ENCODE measurements at regions not wholly inside any gene's neighbourhood (a gene's known extent, or its start where the extent isn't known, plus 50 kb on each side); places are given as distances from the start of the nearest gene placed in this dataset.

- DNase-seq (ENCODE audit: low spot score): no peak
Observed at GRCh38 chr2:133947057-133947456, 306.8 kb upstream of the MGAT5 start.

GRCh38 chr2:133948610-133949290, 305.1 kb upstream of the MGAT5 start:
- DNase-seq (ENCODE audit: low spot score): no peak

- DNase-seq (ENCODE audit: low spot score): no peak
Observed at GRCh38 chr2:133949595-133949994, 304.3 kb upstream of the MGAT5 start.

- no peak for DNase-seq (ENCODE audit: low spot score)
Observed at GRCh38 chr2:133951209-133951608, 302.7 kb upstream of the MGAT5 start.

GRCh38 chr2:133952420-133952819, 301.5 kb upstream of the MGAT5 start:
- DNase-seq (ENCODE audit: low spot score): no peak

- no peak for DNase-seq (ENCODE audit: low spot score)
Observed at GRCh38 chr2:133952896-133953295, 301.0 kb upstream of the MGAT5 start.

- DNase-seq (ENCODE audit: low spot score): no peak
Observed at GRCh38 chr2:133953524-133953923, 300.3 kb upstream of the MGAT5 start.

- no peak for DNase-seq (ENCODE audit: low spot score)
Observed at GRCh38 chr2:133954636-133955035, 299.2 kb upstream of the MGAT5 start.

GRCh38 chr2:133955169-133955568, 298.7 kb upstream of the MGAT5 start:
- no peak for DNase-seq (ENCODE audit: low spot score)

GRCh38 chr2:133956434-133956935, 297.4 kb upstream of the MGAT5 start:
- no peak for DNase-seq (ENCODE audit: low spot score)

- DNase-seq (ENCODE audit: low spot score): no peak
Observed at GRCh38 chr2:133957724-133958480, 296.0 kb upstream of the MGAT5 start.

- DNase-seq (ENCODE audit: low spot score): no peak
Observed at GRCh38 chr2:133959066-133959465, 294.8 kb upstream of the MGAT5 start.

GRCh38 chr2:133966720-133967304, 287.1 kb upstream of the MGAT5 start:
- DNase-seq (ENCODE audit: low spot score): no peak

- DNase-seq (ENCODE audit: low spot score): no peak
Observed at GRCh38 chr2:133967326-133967725, 286.5 kb upstream of the MGAT5 start.

GRCh38 chr2:133968446-133968845, 285.4 kb upstream of the MGAT5 start:
- DNase-seq (ENCODE audit: low spot score): no peak

- DNase-seq (ENCODE audit: low spot score): no peak
Observed at GRCh38 chr2:133970641-133971040, 283.2 kb upstream of the MGAT5 start.

- DNase-seq (ENCODE audit: low spot score): no peak
Observed at GRCh38 chr2:133972297-133972696, 281.6 kb upstream of the MGAT5 start.

GRCh38 chr2:133972786-133973185, 281.1 kb upstream of the MGAT5 start:
- no peak for DNase-seq (ENCODE audit: low spot score)

GRCh38 chr2:133974353-133974752, 279.5 kb upstream of the MGAT5 start:
- no peak for DNase-seq (ENCODE audit: low spot score)

GRCh38 chr2:133975135-133975534, 278.7 kb upstream of the MGAT5 start:
- DNase-seq (ENCODE audit: low spot score): no peak

- DNase-seq (ENCODE audit: low spot score): no peak
Observed at GRCh38 chr2:133975676-133976428, 278.0 kb upstream of the MGAT5 start.

- no peak for DNase-seq (ENCODE audit: low spot score)
Observed at GRCh38 chr2:133976659-133977058, 277.2 kb upstream of the MGAT5 start.

Measured in ecto neural progenitor cell (in vitro differentiated cells).